SU-DHL-6 (cell line): ENCODE measurements at regions not wholly inside any gene's neighbourhood (a gene's known extent, or its start where the extent isn't known, plus 50 kb on each side); places are given as distances from the start of the nearest gene placed in this dataset.

ENCODE experiments used
- H2AFZ ChIP-seq: fragments of 200-600 bp; sonication (generic); 2 replicates; pipeline ENCODE4 v1.6.1; 2014; ENCODE audit warnings: low read depth, mild to moderate bottlenecking, moderate library complexity, mixed read lengths, antibody characterized with exemption, low read length; ENCODE audit not compliant: severe bottlenecking
- H3F3A ChIP-seq: fragments of 200-600 bp; shearing (Covaris generic); 2 replicates; pipeline ENCODE4 v1.6.0; 2016; ENCODE audit warnings: antibody characterized with exemption, mild to moderate bottlenecking; ENCODE audit not compliant: insufficient read depth
- H3K27ac ChIP-seq: fragments of 200-600 bp; sonication (generic); 2 replicates; pipeline ENCODE4 v1.5.1; 2016; ENCODE audit warnings: low read depth, mild to moderate bottlenecking, low read length, moderate library complexity, mixed read lengths
- H3K27me3 ChIP-seq: fragments of 200-600 bp; sonication (generic), shearing (Covaris generic); 2 replicates; pipeline ENCODE4 v1.6.0; 2014; ENCODE audit warnings: mild to moderate bottlenecking, low read length
- H3K36me3 ChIP-seq: fragments of 200-600 bp; sonication (generic); 2 replicates; pipeline ENCODE4 v1.6.1; 2014; ENCODE audit warnings: mild to moderate bottlenecking, low read length, mixed read lengths
- H3K4me2 ChIP-seq: fragments of 300-600, 200-600 bp; shearing (Covaris generic), sonication (generic); 2 replicates; pipeline ENCODE4 v1.6.0; 2014; ENCODE audit warnings: low read length, low read depth, mild to moderate bottlenecking; ENCODE audit not compliant: poor library complexity, severe bottlenecking
- H3K4me3 ChIP-seq: fragments of 200-600 bp; sonication (generic); 2 replicates; pipeline ENCODE4 v1.5.1; 2014; ENCODE audit warnings: antibody characterized with exemption, low read length, mild to moderate bottlenecking, mixed read lengths; ENCODE audit not compliant: insufficient read depth, poor library complexity, severe bottlenecking
- H3K79me2 ChIP-seq: fragments of 200-600 bp; sonication (generic); 2 replicates; pipeline ENCODE4 v1.6.1; 2014; ENCODE audit warnings: mild to moderate bottlenecking, low read length, moderate library complexity; ENCODE audit not compliant: insufficient read depth
- H3K9ac ChIP-seq: fragments of 200-600 bp; sonication (generic); 2 replicates; pipeline ENCODE4 v1.7.0; 2014; ENCODE audit warnings: mild to moderate bottlenecking, low read length
- H3K9me2 ChIP-seq: fragments of 200-600 bp; sonication (generic); replicated peaks from 2 replicates; pipeline ENCODE4 v1.6.1; 2014; ENCODE audit warnings: low read length; ENCODE audit not compliant: insufficient read depth
- H3K9me3 ChIP-seq: fragments of 200-600 bp; sonication (generic); 2 replicates; pipeline ENCODE4 v1.6.1; 2014; ENCODE audit warnings: low read length, mixed read lengths; ENCODE audit not compliant: insufficient read depth
- H4K20me1 ChIP-seq: fragments of 200-600 bp; sonication (generic); 2 replicates; pipeline ENCODE4 v1.6.1; 2014; ENCODE audit warnings: low read depth, mild to moderate bottlenecking, antibody characterized with exemption, low read length, moderate library complexity, mixed read lengths
- EZH2phosphoT487 ChIP-seq: fragments of 200-600 bp; sonication (generic), shearing (Covaris generic); conservative IDR thresholded peaks from 2 replicates; pipeline ENCODE4 v1.6.1; 2018; ENCODE audit warnings: mild to moderate bottlenecking, antibody characterized with exemption, low read length, moderate library complexity, mixed read lengths
- TF ChIP-seq, protein P1 (sequence below): fragments of 200-600 bp; sonication (generic); IDR thresholded peaks from one replicate; pipeline ENCODE4 v1.5.1; 2017; ENCODE audit warnings: antibody characterized with exemption, mild to moderate bottlenecking, low read length, moderate library complexity; ENCODE audit not compliant: insufficient read depth, poor library complexity, severe bottlenecking

DNA sequence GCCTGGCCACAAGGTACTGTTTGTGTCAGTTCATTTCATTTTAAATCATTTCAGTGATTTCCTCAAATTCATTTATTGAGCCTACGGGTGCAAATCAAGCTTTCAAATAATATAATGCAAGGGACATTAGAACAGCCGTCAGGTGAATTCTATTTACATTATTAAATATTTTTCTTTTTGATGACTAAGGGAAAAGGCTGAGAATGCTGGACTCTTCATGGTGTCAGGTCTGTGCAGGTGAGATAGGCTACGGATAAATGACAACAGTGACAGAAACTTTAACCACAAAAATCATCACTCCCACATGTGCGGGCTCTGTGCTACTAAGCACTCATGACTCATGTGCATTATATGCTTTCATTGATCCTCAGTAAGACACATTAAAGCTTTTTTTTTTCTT is 149.2 kb upstream of the ZNF716 start:
- Histone ChIP-seq H3K27me3 (no peaks in the 10 kb centered on the region), H3K4me2 (no peak overlapping the region), H3K9me2 (no peaks in the 10 kb centered on the region), H3K79me2 (no peaks in the 10 kb centered on the region), H3K4me3 (no peak overlapping the region), H3K9me3 (no peaks in the 10 kb centered on the region), H3K36me3 (no peaks in the 10 kb centered on the region), H3K9ac (no peak overlapping the region), H2AFZ (no peak overlapping the region), H4K20me1 (no peaks in the 10 kb centered on the region), H3F3A (no peaks in the 10 kb centered on the region), H3K27ac (no peak overlapping the region)
- TF ChIP-seq EZH2phosphoT487 = no peak
- TF ChIP-seq, protein P1, sequence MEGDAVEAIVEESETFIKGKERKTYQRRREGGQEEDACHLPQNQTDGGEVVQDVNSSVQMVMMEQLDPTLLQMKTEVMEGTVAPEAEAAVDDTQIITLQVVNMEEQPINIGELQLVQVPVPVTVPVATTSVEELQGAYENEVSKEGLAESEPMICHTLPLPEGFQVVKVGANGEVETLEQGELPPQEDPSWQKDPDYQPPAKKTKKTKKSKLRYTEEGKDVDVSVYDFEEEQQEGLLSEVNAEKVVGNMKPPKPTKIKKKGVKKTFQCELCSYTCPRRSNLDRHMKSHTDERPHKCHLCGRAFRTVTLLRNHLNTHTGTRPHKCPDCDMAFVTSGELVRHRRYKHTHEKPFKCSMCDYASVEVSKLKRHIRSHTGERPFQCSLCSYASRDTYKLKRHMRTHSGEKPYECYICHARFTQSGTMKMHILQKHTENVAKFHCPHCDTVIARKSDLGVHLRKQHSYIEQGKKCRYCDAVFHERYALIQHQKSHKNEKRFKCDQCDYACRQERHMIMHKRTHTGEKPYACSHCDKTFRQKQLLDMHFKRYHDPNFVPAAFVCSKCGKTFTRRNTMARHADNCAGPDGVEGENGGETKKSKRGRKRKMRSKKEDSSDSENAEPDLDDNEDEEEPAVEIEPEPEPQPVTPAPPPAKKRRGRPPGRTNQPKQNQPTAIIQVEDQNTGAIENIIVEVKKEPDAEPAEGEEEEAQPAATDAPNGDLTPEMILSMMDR = no peak

DNA sequence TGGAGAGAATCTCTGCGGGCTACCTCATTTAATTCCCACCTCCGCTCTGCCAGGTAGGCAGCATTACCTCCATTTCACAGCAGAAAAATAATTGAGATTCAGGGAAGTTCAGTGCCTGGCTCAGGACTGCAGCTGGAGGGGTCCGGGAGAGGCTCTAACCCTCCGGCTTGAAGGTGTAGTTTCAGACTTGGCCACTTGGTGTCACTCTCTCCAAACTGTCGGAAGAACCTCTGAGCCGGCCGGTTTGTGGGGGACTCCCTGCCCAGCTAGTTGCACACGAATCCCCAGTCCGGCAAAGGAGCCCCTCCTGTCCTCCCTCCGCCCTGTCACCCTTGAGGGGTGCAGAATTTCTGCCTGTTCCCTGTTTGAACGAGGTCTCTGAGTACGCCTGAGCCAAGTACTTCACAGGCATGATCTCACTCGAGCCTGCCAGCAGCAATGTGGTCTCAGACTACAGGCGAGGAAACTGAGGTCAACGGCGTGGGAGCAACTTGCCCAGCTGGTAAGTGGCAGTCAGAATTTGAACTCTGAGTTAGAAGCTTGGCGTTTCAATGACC is 144.7 kb upstream of the ZNF716 start:
- H3K9me3 ChIP-seq = no peaks in the 10 kb centered on the region

DNA sequence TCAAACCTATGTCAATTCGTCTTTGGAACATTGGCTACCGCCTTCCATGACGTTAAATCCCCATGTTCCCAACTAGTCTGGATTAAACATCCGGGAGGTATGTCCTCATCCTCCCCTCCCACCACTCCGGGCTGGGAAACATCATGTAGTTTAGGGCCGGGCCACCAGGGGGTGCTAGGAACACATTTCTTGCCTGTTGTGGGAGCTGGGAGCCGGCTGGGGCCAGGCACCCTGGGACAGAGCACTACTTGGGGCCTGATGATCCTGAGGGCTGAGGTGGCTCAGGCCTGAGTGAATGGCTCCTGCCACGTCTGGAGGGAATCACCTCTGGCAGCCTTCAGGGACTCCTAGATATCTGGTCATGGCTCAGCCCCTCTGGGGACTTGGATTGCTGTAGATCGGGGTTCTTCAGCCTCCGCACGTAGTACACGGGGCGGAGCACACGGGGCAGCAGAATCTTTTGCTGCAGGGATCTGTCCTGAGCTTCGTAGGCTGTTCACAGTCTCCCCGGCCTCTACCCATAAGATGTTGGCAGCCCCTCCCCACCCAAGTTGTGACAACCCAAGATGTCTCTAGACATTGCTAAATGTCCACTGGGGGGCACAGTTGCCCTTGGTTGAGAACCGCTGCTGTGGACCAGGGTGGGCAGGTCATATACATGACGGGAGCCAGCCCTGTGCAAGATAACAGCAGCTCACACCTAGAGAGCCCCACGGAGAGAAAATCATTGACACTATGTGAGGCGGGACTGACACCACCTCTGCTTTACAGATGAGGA is 141.2 kb upstream of the ZNF716 start:
- no peaks in the 10 kb centered on the region for H3F3A ChIP-seq
- TF ChIP-seq, protein P1 = peak; percentile 66
- TF ChIP-seq EZH2phosphoT487 = no peak
- no peak overlapping the region for H3K27ac ChIP-seq
- no peak overlapping the region for H3K4me3 ChIP-seq
- no peak overlapping the region for H3K9ac ChIP-seq
- no peaks in the 10 kb centered on the region for H3K36me3 ChIP-seq
- H3K27me3 ChIP-seq = no peaks in the 10 kb centered on the region
- no peaks in the 10 kb centered on the region for H3K9me3 ChIP-seq
- H4K20me1 ChIP-seq = no peaks in the 10 kb centered on the region
- no peak overlapping the region for H3K4me2 ChIP-seq
- no peak overlapping the region for H2AFZ ChIP-seq
- H3K9me2 ChIP-seq = no peaks in the 10 kb centered on the region
- H3K79me2 ChIP-seq = no peaks in the 10 kb centered on the region

More for the DNA sequence above, 144.7 kb upstream of the ZNF716 start:
- no peaks in the 10 kb centered on the region for H4K20me1 ChIP-seq
- no peak for TF ChIP-seq EZH2phosphoT487
- TF ChIP-seq, protein P1 = peak; percentile 58
- H3K36me3 ChIP-seq = no peaks in the 10 kb centered on the region
- H2AFZ ChIP-seq = no peak overlapping the region
- no peak overlapping the region for H3K4me3 ChIP-seq
- no peak overlapping the region for H3K9ac ChIP-seq
- no peaks in the 10 kb centered on the region for H3K27me3 ChIP-seq
- H3F3A ChIP-seq = no peaks in the 10 kb centered on the region
- H3K9me2 ChIP-seq = no peaks in the 10 kb centered on the region
- no peaks in the 10 kb centered on the region for H3K79me2 ChIP-seq
- H3K4me2 ChIP-seq = no peak overlapping the region
- no peak overlapping the region for H3K27ac ChIP-seq
